GM12874 (cell line): ENCODE measurements at regions not wholly inside any gene's neighbourhood (a gene's known extent, or its start where the extent isn't known, plus 50 kb on each side); places are given as distances from the start of the nearest gene placed in this dataset.

ENCODE experiments used
- TF ChIP-seq, protein P1 (sequence below): IDR thresholded peaks from 2 replicates; pipeline ENCODE4 v1.5.1; 2011; ENCODE audit warnings: low read depth, mild to moderate bottlenecking, control low read depth, low read length, moderate library complexity; ENCODE audit not compliant: insufficient read depth

DNA sequence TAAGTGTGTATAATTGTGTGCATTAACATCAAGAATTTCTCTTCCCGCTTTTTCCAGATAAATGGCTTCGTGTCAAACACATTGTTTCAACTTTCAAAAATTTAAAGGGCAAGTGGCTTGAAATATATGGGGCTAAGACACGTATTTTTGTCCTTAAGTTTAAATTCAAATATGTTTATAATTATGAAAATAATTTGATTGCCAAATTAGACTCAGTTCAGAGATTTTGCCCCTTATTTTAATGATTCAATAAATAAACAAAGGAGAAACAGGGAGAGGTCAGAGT is 1159.2 kb upstream of the MIR17HG start:
- TF ChIP-seq, protein P1, sequence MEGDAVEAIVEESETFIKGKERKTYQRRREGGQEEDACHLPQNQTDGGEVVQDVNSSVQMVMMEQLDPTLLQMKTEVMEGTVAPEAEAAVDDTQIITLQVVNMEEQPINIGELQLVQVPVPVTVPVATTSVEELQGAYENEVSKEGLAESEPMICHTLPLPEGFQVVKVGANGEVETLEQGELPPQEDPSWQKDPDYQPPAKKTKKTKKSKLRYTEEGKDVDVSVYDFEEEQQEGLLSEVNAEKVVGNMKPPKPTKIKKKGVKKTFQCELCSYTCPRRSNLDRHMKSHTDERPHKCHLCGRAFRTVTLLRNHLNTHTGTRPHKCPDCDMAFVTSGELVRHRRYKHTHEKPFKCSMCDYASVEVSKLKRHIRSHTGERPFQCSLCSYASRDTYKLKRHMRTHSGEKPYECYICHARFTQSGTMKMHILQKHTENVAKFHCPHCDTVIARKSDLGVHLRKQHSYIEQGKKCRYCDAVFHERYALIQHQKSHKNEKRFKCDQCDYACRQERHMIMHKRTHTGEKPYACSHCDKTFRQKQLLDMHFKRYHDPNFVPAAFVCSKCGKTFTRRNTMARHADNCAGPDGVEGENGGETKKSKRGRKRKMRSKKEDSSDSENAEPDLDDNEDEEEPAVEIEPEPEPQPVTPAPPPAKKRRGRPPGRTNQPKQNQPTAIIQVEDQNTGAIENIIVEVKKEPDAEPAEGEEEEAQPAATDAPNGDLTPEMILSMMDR = no peak

DNA sequence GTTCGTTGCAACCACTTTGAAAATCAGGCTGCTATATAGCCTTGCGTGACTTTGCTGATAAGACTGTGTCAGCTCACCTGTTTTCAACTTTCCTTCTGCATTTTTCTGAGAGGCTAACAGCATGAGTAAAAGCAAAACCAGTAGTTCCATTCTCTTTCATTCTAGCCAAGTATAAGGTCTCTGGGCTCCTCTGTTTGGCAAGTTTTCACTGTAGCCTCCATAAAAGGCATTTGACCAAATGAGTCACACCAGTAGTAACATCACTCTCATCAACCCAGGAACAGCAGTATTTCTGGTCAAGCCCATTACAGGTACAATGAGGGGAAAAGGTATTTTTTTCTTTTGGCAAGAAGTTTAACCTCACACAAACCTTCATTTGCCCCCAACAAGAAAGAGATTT is 1149.8 kb upstream of the MIR17HG start:
- TF ChIP-seq, protein P1 = no peak

DNA sequence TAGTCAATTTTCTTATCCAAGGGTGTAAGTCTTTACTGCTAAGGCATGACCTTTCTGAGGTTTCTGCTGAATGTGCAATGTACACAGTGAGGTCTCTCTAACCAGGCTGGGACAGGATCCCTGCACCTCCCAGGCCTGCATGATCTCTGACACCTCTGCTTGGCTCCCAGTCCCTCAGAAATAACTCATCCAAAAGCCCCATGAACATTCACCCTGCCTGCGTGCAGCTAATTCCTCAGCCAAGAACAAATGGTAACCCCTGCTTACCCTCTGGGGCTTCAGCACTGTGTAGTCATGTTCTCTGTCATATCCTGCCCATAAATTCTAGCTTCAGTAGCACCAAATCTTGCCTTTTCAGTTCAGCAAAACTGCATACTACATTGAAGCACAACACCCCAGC is 1146.3 kb upstream of the MIR17HG start:
- TF ChIP-seq, protein P1 = no peak

DNA sequence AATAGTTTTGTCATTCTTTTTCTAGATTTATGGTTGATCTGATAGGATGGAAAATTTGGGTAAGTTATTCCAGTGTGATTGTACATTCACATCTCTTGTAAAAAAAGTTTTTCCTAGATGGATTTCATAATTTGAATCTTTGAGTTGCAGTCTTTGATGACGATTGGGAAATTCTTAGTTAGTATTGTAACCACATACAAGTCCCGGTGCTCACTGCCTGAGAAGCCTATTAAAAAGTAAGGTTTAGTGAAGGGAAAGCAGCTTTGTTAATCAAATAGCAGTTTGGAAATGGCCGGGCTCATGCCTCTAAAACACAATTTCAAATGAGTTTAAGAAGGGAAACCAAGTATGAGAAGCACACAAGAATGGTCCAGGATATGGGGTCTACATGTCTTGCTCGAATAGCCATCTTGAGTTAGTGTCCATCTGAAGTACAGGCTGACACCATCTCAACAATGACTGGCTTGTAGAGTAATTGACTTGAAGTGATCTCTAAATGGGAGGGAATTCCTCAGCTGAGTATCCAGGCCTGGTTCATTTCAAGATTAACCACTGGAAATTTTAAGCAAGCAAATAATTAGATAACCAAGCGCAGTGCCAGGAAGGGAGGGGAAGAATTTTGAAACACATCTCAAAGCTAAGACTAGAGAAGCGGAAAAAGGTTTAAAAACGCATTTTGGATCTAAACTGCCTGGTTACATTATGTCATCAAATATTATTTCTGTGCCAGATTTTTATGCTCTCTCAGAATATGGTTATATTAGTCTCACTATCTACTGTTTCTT is 1145.6 kb upstream of the MIR17HG start:
- TF ChIP-seq, protein P1 = no peak

DNA sequence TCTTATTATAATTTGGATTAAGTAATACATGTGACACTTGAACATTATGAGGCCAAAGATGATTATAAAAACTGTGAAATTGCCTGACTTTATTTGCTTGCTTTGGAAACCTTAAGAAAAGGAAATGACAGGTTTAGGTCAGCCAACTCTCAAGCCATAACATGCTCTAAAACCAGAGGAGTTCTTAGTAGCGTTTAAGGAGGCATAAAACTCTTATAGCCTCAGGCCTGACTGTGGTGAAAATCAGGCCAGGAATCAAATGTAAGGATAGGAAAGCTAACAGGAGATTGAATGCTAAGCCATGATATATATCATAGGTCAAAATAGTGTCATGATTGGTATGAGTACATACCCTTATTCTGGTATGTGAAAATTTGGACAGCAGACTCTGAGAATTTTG is 1142.4 kb upstream of the MIR17HG start:
- TF ChIP-seq, protein P1 = no peak

DNA sequence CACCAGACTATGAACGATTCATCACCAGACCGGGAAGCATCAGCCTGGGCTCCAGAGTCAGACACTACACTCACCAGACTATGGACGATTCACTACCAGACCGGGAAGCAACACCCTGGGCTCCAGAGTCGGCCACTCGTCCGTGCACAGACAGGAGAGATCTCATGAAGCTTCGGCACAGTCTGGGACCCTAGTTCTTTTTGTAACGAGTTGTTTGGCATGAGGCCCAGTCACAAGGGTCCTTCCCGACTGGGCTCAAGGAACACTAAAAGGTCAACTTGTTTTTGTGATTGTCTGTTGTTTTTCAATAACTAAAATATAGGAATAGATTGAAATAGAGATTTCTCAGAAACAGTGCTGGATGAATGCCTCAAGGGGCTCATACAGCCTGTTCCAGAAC is 1141.6 kb upstream of the MIR17HG start:
- TF ChIP-seq, protein P1 = no peak

DNA sequence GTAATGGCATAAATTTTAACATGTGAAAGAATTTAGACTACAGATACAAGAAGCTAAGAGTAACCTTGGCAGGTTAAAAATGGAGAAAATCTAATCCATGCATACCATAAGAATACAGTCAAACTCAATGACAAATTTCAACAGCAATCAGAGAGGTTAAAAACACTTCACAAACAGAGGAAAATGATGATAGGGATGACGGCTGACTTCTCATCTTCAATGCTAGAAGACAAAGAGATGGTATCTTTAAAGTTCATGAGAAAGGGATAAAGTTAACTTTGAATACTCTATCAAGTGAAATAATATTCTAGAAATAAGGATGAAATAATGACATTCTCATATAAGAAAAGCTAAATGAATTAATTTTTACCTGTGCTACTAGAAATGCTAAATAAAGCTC is 1130.2 kb upstream of the MIR17HG start:
- TF ChIP-seq, protein P1 = no peak
